CD4-positive, alpha-beta T cell treated with Interleukin-15 for 4 hours (primary cell): ENCODE measurements at regions not wholly inside any gene's neighbourhood (a gene's known extent, or its start where the extent isn't known, plus 50 kb on each side); places are given as distances from the start of the nearest gene placed in this dataset.
"Not testable (repeated sequence)": the region's sequence is repeated elsewhere in the genome, so short reads cannot be mapped to it uniquely, and the experiment has no call there.

Experiments
- DNase-seq: peaks from one replicate; pipeline ENCODE4 v3.0.0-alpha.2; 2020; ENCODE audit warnings: low spot score

- DNase-seq: no peak
Observed at GRCh38 chr3:67167481-67167880, 169.4 kb downstream of the KBTBD8 start.

- DNase-seq: no peak
Observed at GRCh38 chr3:67171841-67172240, 173.7 kb downstream of the KBTBD8 start.

- not testable (repeated sequence) for DNase-seq
Observed at GRCh38 chr3:67173130-67173529, 175.0 kb downstream of the KBTBD8 start.

- no peak for DNase-seq
Observed at GRCh38 chr3:67176396-67176795, 178.3 kb downstream of the KBTBD8 start.

- no peak for DNase-seq
Observed at GRCh38 chr3:67192466-67192865, 194.4 kb downstream of the KBTBD8 start.

GRCh38 chr3:67196677-67197076, 198.6 kb downstream of the KBTBD8 start:
- no peak for DNase-seq

- no peak for DNase-seq
Observed at GRCh38 chr3:67198374-67198773, 200.3 kb downstream of the KBTBD8 start.

- no peak for DNase-seq
Observed at GRCh38 chr3:67200618-67201017, 202.5 kb downstream of the KBTBD8 start.

- DNase-seq: no peak
Observed at GRCh38 chr3:67201026-67201425, 202.9 kb downstream of the KBTBD8 start.

- no peak for DNase-seq
Observed at GRCh38 chr3:67202053-67202452, 203.9 kb downstream of the KBTBD8 start.

GRCh38 chr3:67204951-67205350, 206.8 kb downstream of the KBTBD8 start:
- no peak for DNase-seq

- no peak for DNase-seq
Observed at GRCh38 chr3:67215690-67216089, 217.6 kb downstream of the KBTBD8 start.

GRCh38 chr3:67227030-67227429, 228.9 kb downstream of the KBTBD8 start:
- no peak for DNase-seq

- no peak for DNase-seq
Observed at GRCh38 chr3:67228136-67228535, 230.0 kb downstream of the KBTBD8 start.

- DNase-seq: no peak
Observed at GRCh38 chr3:67232642-67233041, 234.5 kb downstream of the KBTBD8 start.

GRCh38 chr3:67239353-67239752, 241.2 kb downstream of the KBTBD8 start:
- DNase-seq: no peak

GRCh38 chr3:67241084-67241483, 243.0 kb downstream of the KBTBD8 start:
- DNase-seq: no peak

GRCh38 chr3:67244130-67244529, 246.0 kb downstream of the KBTBD8 start:
- no peak for DNase-seq

- DNase-seq: no peak
Observed at GRCh38 chr3:67245545-67245944, 247.4 kb downstream of the KBTBD8 start.

GRCh38 chr3:67248726-67249125, 250.6 kb downstream of the KBTBD8 start:
- DNase-seq: no peak

- DNase-seq: not testable (repeated sequence)
Observed at GRCh38 chr3:67252906-67253305, 254.8 kb downstream of the KBTBD8 start.

GRCh38 chr3:67278015-67278618, 280.0 kb downstream of the KBTBD8 start:
- DNase-seq: no peak

GRCh38 chr3:67286586-67286985, 288.5 kb downstream of the KBTBD8 start:
- no peak for DNase-seq

GRCh38 chr3:67288466-67289106, 290.5 kb downstream of the KBTBD8 start:
- no peak for DNase-seq
